Loucy (cell line): ENCODE measurements at regions not wholly inside any gene's neighbourhood (a gene's known extent, or its start where the extent isn't known, plus 50 kb on each side); places are given as distances from the start of the nearest gene placed in this dataset.

ENCODE experiments used
- EZH2phosphoT487 ChIP-seq: fragments of 200-600 bp; IDR thresholded peaks from 2 replicates; pipeline ENCODE4 v1.6.1; 2018; ENCODE audit warnings: antibody characterized with exemption, mild to moderate bottlenecking, moderate library complexity, borderline replicate concordance
- TF ChIP-seq, protein P1 (sequence below): fragments of 200-600 bp; sonication (generic); conservative IDR thresholded peaks from 2 replicates; pipeline ENCODE4 v1.5.1; 2014; ENCODE audit warnings: mild to moderate bottlenecking, antibody characterized with exemption, low read length

DNA sequence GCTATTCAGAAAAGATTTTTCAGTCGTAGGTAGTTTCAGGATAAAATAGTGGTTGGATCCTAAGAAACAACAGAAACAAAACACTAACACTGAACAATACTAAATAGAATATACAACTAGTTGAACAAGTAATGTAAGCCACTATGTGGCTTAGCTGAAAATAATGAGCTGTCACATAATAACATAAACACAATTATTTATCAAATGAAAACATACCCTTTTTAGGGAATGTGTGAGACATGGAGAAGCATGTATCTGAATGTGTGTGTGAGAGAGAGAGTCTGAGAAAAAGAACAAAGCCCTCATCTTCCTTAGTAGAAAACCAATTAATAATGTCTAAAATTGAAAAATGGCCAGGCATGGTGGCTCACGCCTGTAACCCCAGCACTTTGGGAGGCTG is 122.6 kb upstream of the LOC128125822 start:
- TF ChIP-seq, protein P1, sequence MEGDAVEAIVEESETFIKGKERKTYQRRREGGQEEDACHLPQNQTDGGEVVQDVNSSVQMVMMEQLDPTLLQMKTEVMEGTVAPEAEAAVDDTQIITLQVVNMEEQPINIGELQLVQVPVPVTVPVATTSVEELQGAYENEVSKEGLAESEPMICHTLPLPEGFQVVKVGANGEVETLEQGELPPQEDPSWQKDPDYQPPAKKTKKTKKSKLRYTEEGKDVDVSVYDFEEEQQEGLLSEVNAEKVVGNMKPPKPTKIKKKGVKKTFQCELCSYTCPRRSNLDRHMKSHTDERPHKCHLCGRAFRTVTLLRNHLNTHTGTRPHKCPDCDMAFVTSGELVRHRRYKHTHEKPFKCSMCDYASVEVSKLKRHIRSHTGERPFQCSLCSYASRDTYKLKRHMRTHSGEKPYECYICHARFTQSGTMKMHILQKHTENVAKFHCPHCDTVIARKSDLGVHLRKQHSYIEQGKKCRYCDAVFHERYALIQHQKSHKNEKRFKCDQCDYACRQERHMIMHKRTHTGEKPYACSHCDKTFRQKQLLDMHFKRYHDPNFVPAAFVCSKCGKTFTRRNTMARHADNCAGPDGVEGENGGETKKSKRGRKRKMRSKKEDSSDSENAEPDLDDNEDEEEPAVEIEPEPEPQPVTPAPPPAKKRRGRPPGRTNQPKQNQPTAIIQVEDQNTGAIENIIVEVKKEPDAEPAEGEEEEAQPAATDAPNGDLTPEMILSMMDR = no peak
- no peak for TF ChIP-seq EZH2phosphoT487
